ENCODE measurements at regions not wholly inside any gene's neighbourhood (a gene's known extent, or its start where the extent isn't known, plus 50 kb on each side); places are given as distances from the start of the nearest gene placed in this dataset.

- TF ChIP-seq CTCF (conservative IDR thresholded peaks at IDR 0.05) = no peak
- no peak for TF ChIP-seq ZFX (IDR thresholded peaks at IDR 0.05)
Observed at GRCh38 chr2:160696087-160696452, 202.5 kb upstream of the RBMS1 start.

All from C4-2B (cell line).